ENCODE measurements at regions not wholly inside any gene's neighbourhood (a gene's known extent, or its start where the extent isn't known, plus 50 kb on each side); places are given as distances from the start of the nearest gene placed in this dataset.

DNA sequence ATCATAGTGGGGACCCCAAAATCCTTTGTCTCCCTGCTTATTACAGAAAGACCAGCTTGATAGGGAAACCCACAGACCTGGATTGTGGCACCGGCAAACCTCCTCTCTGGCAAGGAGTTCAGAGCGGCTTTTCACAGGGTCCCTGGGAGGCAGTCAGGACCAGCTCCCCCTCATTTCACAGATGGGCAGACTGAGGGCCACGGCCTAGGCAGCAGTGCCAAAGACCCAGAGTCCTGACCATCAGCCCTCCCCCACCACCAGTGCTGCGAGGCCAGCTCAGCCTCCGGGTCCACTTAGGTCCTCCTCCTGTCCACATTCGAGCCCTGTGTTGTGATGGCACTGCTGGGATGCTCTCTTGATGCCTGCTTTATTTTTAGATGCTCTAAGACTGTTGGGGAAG lies 57.2 kb downstream of the CAMK2N1 start:
- TF ChIP-seq, protein P1, sequence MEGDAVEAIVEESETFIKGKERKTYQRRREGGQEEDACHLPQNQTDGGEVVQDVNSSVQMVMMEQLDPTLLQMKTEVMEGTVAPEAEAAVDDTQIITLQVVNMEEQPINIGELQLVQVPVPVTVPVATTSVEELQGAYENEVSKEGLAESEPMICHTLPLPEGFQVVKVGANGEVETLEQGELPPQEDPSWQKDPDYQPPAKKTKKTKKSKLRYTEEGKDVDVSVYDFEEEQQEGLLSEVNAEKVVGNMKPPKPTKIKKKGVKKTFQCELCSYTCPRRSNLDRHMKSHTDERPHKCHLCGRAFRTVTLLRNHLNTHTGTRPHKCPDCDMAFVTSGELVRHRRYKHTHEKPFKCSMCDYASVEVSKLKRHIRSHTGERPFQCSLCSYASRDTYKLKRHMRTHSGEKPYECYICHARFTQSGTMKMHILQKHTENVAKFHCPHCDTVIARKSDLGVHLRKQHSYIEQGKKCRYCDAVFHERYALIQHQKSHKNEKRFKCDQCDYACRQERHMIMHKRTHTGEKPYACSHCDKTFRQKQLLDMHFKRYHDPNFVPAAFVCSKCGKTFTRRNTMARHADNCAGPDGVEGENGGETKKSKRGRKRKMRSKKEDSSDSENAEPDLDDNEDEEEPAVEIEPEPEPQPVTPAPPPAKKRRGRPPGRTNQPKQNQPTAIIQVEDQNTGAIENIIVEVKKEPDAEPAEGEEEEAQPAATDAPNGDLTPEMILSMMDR (conservative IDR thresholded peaks at IDR 0.05; ENCODE audit: low read length), result no peak
- no peak for TF ChIP-seq EZH2phosphoT487 (IDR thresholded peaks at IDR 0.05; ENCODE audit: borderline replicate concordance, low read depth, low read length)
- ChIA-PET POLR2A (interaction anchor here (0.7 to 0.8 kb wide), 2 partner anchors 51 to 67 kb away, joined by 3 to 4 read pairs; no protein-coding TSS in a partner anchor), CTCF (ENCODE audit: unreplicated experiment) (interaction anchor here (0.8 kb wide), 1 partner anchor 67 kb away, joined by 7 read pairs; no protein-coding TSS in a partner anchor)
- BruUV-seq (replicated peaks), result no TSS peak
- H3K27ac ChIP-seq (ENCODE audit: low read depth, low read length, poor library complexity, severe bottlenecking), result no peak overlapping the region
- H3K4me3 ChIP-seq (ENCODE audit: low read depth, low read length, poor library complexity, severe bottlenecking), result no peak overlapping the region
- H3K4me1 ChIP-seq (ENCODE audit: insufficient read depth, low read length, poor library complexity, severe bottlenecking), result peaks cover 48% of the 10 kb centered on the region
- H3K4me2 ChIP-seq (ENCODE audit: low read length), result no peak overlapping the region
- H3K9me3 ChIP-seq (ENCODE audit: low read length), result peaks cover 23% of the 10 kb centered on the region
- no peaks in the 10 kb centered on the region for H3K36me3 ChIP-seq (ENCODE audit: insufficient read depth, low read length)
- no peak overlapping the region for H2AFZ ChIP-seq (ENCODE audit: low read length)
- no peak for DNase-seq (ENCODE audit: low spot score)
- intact Hi-C loops (cut with micrococcal nuclease; ENCODE audit: unreplicated experiment), result no loop called here
- H4K20me1 ChIP-seq (ENCODE audit: insufficient read depth, low read length), result no peaks in the 10 kb centered on the region
- no peaks in the 10 kb centered on the region for H3K79me2 ChIP-seq (ENCODE audit: insufficient read depth, low read depth, low read length)
- H3K9me2 ChIP-seq (ENCODE audit: insufficient read depth, low read length), result no peaks in the 10 kb centered on the region

DNA sequence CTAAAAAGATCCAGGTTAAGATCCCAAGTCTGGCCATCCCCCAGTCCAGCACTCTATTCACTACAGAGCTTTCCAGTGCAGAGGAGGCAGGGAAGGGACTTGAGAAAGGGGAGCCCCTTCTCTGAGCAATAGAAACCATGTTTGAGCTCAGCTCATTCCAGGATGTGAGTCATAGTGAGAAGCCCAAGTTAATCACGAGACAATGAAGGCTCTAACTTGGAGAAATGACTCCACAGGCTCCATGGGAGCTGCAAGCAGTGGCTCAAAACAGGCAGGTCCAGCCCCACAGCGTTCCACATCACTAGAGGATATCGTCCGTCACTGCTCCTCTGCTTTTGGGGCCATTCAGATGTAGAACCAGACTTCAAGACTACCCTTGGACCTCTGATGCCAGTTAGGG lies 59.1 kb downstream of the CAMK2N1 start:
- no peaks in the 10 kb centered on the region; the same call in 1 of the 2 replicates for H3K36me3 ChIP-seq (ENCODE audit: insufficient read depth, low read length)
- POLR2A ChIA-PET, result interaction anchor here (0.6 to 1.8 kb wide), 7 partner anchors 9 to 454 kb away, joined by 3 to 11 read pairs (median 3); no protein-coding TSS in a partner anchor
- intact Hi-C loops (cut with micrococcal nuclease; ENCODE audit: unreplicated experiment), result no loop called here
- BruUV-seq (replicated peaks), result no TSS peak
- H3K4me1 ChIP-seq (ENCODE audit: insufficient read depth, low read length, poor library complexity, severe bottlenecking), result peaks cover 48% of the 10 kb centered on the region
- no peaks in the 10 kb centered on the region for H3K79me2 ChIP-seq (ENCODE audit: insufficient read depth, low read depth, low read length)
- TF ChIP-seq EZH2phosphoT487 (IDR thresholded peaks at IDR 0.05; ENCODE audit: borderline replicate concordance, low read depth, low read length), result no peak
- TF ChIP-seq, protein P1 (conservative IDR thresholded peaks at IDR 0.05; ENCODE audit: low read length), result no peak
- no peaks in the 10 kb centered on the region for H4K20me1 ChIP-seq (ENCODE audit: insufficient read depth, low read length)
- no peaks in the 10 kb centered on the region for H3K9me2 ChIP-seq (ENCODE audit: insufficient read depth, low read length)
- no peak overlapping the region for H3K27ac ChIP-seq (ENCODE audit: low read depth, low read length, poor library complexity, severe bottlenecking)
- no peak overlapping the region for H3K4me3 ChIP-seq (ENCODE audit: low read depth, low read length, poor library complexity, severe bottlenecking)
- no peak for DNase-seq (ENCODE audit: low spot score)
- H3K4me2 ChIP-seq (ENCODE audit: low read length), result peak overlapping the region; percentile 23
- CTCF ChIA-PET (ENCODE audit: unreplicated experiment), result interaction anchor here (0.7 to 1.1 kb wide), 3 partner anchors 43 to 65 kb away, joined by 3 to 5 read pairs (median 3); no protein-coding TSS in a partner anchor
- peak overlapping the region; percentile 34; the same call in 1 of the 2 replicates for H2AFZ ChIP-seq (ENCODE audit: low read length)
- peaks cover 40% of the 10 kb centered on the region for H3K9me3 ChIP-seq (ENCODE audit: low read length)

DNA sequence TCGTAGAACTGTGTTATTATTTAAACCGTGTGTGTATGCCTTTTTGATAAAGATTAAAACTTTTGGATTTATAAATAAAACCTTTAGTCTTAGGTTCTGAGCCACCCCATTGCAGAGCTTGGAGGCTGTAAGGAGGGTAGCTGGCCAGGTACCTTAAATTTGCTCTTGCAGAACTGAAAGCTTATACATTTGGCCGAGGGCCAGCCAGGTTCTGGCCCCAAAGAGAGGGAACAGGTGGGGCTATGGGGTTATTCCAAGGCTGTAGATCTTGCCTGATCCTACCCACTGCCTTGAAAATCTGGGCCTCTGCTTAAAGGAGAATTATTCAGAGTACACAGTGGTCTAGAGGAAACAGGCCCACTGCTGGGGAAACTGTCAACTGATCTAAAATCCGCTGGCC lies 59.6 kb downstream of the CAMK2N1 start:
- ChIA-PET CTCF (ENCODE audit: unreplicated experiment) (interaction anchor here (1.1 kb wide), 2 partner anchors 43 to 64 kb away, joined by 3 to 5 read pairs; no protein-coding TSS in a partner anchor), POLR2A (interaction anchor here (0.6 to 1.8 kb wide), 10 partner anchors 8 to 454 kb away, joined by 3 to 11 read pairs (median 3); no protein-coding TSS in a partner anchor)
- peak overlapping the region; percentile 34; the same call in 1 of the 2 replicates for H2AFZ ChIP-seq (ENCODE audit: low read length)
- peak; percentile 49 for DNase-seq (ENCODE audit: low spot score)
- peaks cover 40% of the 10 kb centered on the region for H3K9me3 ChIP-seq (ENCODE audit: low read length)
- no peaks in the 10 kb centered on the region for H3K79me2 ChIP-seq (ENCODE audit: insufficient read depth, low read depth, low read length)
- no peaks in the 10 kb centered on the region for H4K20me1 ChIP-seq (ENCODE audit: insufficient read depth, low read length)
- intact Hi-C loops (cut with micrococcal nuclease; ENCODE audit: unreplicated experiment), result no loop called here
- H3K9me2 ChIP-seq (ENCODE audit: insufficient read depth, low read length), result no peaks in the 10 kb centered on the region
- H3K36me3 ChIP-seq (ENCODE audit: insufficient read depth, low read length), result no peaks in the 10 kb centered on the region; the same call in 1 of the 2 replicates
- no peak for TF ChIP-seq EZH2phosphoT487 (IDR thresholded peaks at IDR 0.05; ENCODE audit: borderline replicate concordance, low read depth, low read length)
- TF ChIP-seq, protein P1 (conservative IDR thresholded peaks at IDR 0.05; ENCODE audit: low read length), result no peak
- BruUV-seq (replicated peaks), result no TSS peak
- H3K4me3 ChIP-seq (ENCODE audit: low read depth, low read length, poor library complexity, severe bottlenecking), result no peak overlapping the region
- peak overlapping the region; percentile 23 for H3K4me2 ChIP-seq (ENCODE audit: low read length)
- H3K4me1 ChIP-seq (ENCODE audit: insufficient read depth, low read length, poor library complexity, severe bottlenecking), result peaks cover 43% of the 10 kb centered on the region
- no peak overlapping the region for H3K27ac ChIP-seq (ENCODE audit: low read depth, low read length, poor library complexity, severe bottlenecking)
